WTC11 (cell line): ENCODE measurements at regions not wholly inside any gene's neighbourhood (a gene's known extent, or its start where the extent isn't known, plus 50 kb on each side); places are given as distances from the start of the nearest gene placed in this dataset.

ENCODE experiments used
- ATAC-seq: fragments of 200-7000 bp; cut with Tn5 transposase; 2 replicates; pipeline ENCODE4 v1.10.0; 2021; ENCODE audit warnings: mild to moderate bottlenecking, moderate library complexity
- CTCF ChIA-PET: fragments of 300-600 bp; sonication (Branson Sonifier 250); formaldehyde crosslinking; loops from one replicate; lab custom pipeline; 2021; ENCODE audit warnings: antibody characterized with exemption; lab: Charles Lee
- POLR2A ChIA-PET: fragments of 350-600 bp; sonication (Branson Sonifier 250); formaldehyde crosslinking; loops from one replicate; lab custom pipeline; 2021; ENCODE audit warnings: antibody characterized with exemption; lab: Charles Lee
- DNase-seq: peaks from one replicate; pipeline ENCODE4 v3.0.0; 2021; ENCODE audit warnings: low spot score
- H3K27ac Mint-ChIP-seq: 2 replicates; pipeline ENCODE4 v1.8.0; 2021; ENCODE audit warnings: mixed read lengths
- H3K27me3 Mint-ChIP-seq: 2 replicates; pipeline ENCODE4 v1.8.0; 2021; ENCODE audit warnings: low read depth, mild to moderate bottlenecking, moderate library complexity, mixed read lengths
- H3K36me3 Mint-ChIP-seq: 2 replicates; pipeline ENCODE4 v1.8.0; 2021; ENCODE audit warnings: mixed read lengths
- H3K4me1 Mint-ChIP-seq: 2 replicates; pipeline ENCODE4 v1.8.0; 2022; ENCODE audit warnings: mixed read lengths
- H3K4me3 Mint-ChIP-seq: 2 replicates; pipeline ENCODE4 v1.8.0; 2021; ENCODE audit warnings: mild to moderate bottlenecking, moderate library complexity, mixed read lengths
- H3K9me3 Mint-ChIP-seq: 2 replicates; pipeline ENCODE4 v1.8.0; 2021; ENCODE audit warnings: mixed read lengths
- ATF1 ChIP-seq: sonication (generic); formaldehyde crosslinking; IDR thresholded peaks from 2 replicates; pipeline ENCODE4 v1.8.1; 2023; ENCODE audit warnings: mild to moderate bottlenecking, moderate library complexity, missing genetic modification reagents
- ATF6 ChIP-seq: sonication (generic); formaldehyde crosslinking; IDR thresholded peaks from 2 replicates; pipeline ENCODE4 v1.8.1; 2023; ENCODE audit warnings: mild to moderate bottlenecking, missing genetic modification reagents
- FOXP1 ChIP-seq: sonication (generic); formaldehyde crosslinking; IDR thresholded peaks from 2 replicates; pipeline ENCODE4 v1.8.0; 2022; ENCODE audit warnings: missing genetic modification reagents, mild to moderate bottlenecking, moderate library complexity, borderline replicate concordance
- HMGA2 ChIP-seq: fragments of 250-450 bp; sonication (Bioruptor Pico); IDR thresholded peaks from 2 replicates; pipeline ENCODE4 v1.4.0; 2021; ENCODE audit warnings: mild to moderate bottlenecking, moderate library complexity
- MLX ChIP-seq: sonication (generic); formaldehyde crosslinking; IDR thresholded peaks from 2 replicates; pipeline ENCODE4 v1.8.1; 2023; ENCODE audit warnings: mild to moderate bottlenecking, missing genetic modification reagents, moderate library complexity
- MYBL2 ChIP-seq: sonication (generic); formaldehyde crosslinking; IDR thresholded peaks from 2 replicates; pipeline ENCODE4 v1.8.1; 2023; ENCODE audit warnings: mild to moderate bottlenecking, moderate library complexity, missing genetic modification reagents
- NFATC4 ChIP-seq: fragments of 250-450 bp; sonication (Bioruptor Pico); IDR thresholded peaks from 2 replicates; pipeline ENCODE4 v1.9.0; 2021; ENCODE audit warnings: mild to moderate bottlenecking
- SP1 ChIP-seq: sonication (generic); formaldehyde crosslinking; conservative IDR thresholded peaks from 2 replicates; pipeline ENCODE4 v1.8.1; 2022; ENCODE audit warnings: missing genetic modification reagents
- USF2 ChIP-seq: sonication (generic); formaldehyde crosslinking; IDR thresholded peaks from 2 replicates; pipeline ENCODE4 v1.8.1; 2023; ENCODE audit warnings: mild to moderate bottlenecking, missing genetic modification reagents, moderate library complexity
- ZNF416 ChIP-seq: fragments of 250-450 bp; sonication (Bioruptor Pico); IDR thresholded peaks from 2 replicates; pipeline ENCODE4 v1.9.0; 2021; ENCODE audit warnings: mild to moderate bottlenecking, inconsistent platforms
- ZSCAN18 ChIP-seq: fragments of 250-450 bp; sonication (Bioruptor Pico); IDR thresholded peaks from 2 replicates; pipeline ENCODE4 v2.1.2; 2022; ENCODE audit warnings: mild to moderate bottlenecking, moderate library complexity
- TF ChIP-seq, protein P1 (sequence below): sonication (generic); formaldehyde crosslinking; IDR thresholded peaks from 2 replicates; pipeline ENCODE4 v1.8.1; 2022; ENCODE audit warnings: low read depth, missing genetic modification reagents, borderline replicate concordance
- TF ChIP-seq, protein P2 (sequence below): sonication (generic); formaldehyde crosslinking; IDR thresholded peaks from 2 replicates; pipeline ENCODE4 v1.8.1; 2022; ENCODE audit warnings: mild to moderate bottlenecking, missing genetic modification reagents, moderate library complexity, borderline replicate concordance
- TF ChIP-seq, protein P3 (sequence below): sonication (generic); formaldehyde crosslinking; conservative IDR thresholded peaks from 2 replicates; pipeline ENCODE4 v1.8.1; 2023; ENCODE audit warnings: mild to moderate bottlenecking, low read depth, missing genetic modification reagents, moderate library complexity
- TF ChIP-seq, protein P4 (sequence below): fragments of 250-450 bp; sonication (Bioruptor Pico); IDR thresholded peaks from 2 replicates; pipeline ENCODE4 v1.9.0; 2021; ENCODE audit warnings: moderate library complexity, mild to moderate bottlenecking, inconsistent platforms, borderline replicate concordance

- ATAC-seq (no peak), DNase-seq (no peak)
- TF ChIP-seq MYBL2 (CRISPR knock-in tag): no peak
- TF ChIP-seq, protein P1, sequence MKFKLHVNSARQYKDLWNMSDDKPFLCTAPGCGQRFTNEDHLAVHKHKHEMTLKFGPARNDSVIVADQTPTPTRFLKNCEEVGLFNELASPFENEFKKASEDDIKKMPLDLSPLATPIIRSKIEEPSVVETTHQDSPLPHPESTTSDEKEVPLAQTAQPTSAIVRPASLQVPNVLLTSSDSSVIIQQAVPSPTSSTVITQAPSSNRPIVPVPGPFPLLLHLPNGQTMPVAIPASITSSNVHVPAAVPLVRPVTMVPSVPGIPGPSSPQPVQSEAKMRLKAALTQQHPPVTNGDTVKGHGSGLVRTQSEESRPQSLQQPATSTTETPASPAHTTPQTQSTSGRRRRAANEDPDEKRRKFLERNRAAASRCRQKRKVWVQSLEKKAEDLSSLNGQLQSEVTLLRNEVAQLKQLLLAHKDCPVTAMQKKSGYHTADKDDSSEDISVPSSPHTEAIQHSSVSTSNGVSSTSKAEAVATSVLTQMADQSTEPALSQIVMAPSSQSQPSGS (CRISPR knock-in tag): no peak
- no peak for TF ChIP-seq NFATC4 (CRISPR knock-in tag)
- TF ChIP-seq, protein P2, sequence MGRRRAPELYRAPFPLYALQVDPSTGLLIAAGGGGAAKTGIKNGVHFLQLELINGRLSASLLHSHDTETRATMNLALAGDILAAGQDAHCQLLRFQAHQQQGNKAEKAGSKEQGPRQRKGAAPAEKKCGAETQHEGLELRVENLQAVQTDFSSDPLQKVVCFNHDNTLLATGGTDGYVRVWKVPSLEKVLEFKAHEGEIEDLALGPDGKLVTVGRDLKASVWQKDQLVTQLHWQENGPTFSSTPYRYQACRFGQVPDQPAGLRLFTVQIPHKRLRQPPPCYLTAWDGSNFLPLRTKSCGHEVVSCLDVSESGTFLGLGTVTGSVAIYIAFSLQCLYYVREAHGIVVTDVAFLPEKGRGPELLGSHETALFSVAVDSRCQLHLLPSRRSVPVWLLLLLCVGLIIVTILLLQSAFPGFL: no peak
- TF ChIP-seq, all 79 proteins: peak for 0
- Mint-ChIP-seq H3K4me3 (no peak overlapping the region), H3K4me1 (peaks cover 9% of the 10 kb centered on the region), H3K36me3 (no peaks in the 10 kb centered on the region), H3K27ac (no peak overlapping the region), H3K9me3 (no peaks in the 10 kb centered on the region), H3K27me3 (no peaks in the 10 kb centered on the region)
- CTCF ChIA-PET: no interaction called here
- POLR2A ChIA-PET: no interaction called here
Measured at GRCh38 chr13:82088781-82089180, 1747.9 kb upstream of the SPRY2 start.

DNA sequence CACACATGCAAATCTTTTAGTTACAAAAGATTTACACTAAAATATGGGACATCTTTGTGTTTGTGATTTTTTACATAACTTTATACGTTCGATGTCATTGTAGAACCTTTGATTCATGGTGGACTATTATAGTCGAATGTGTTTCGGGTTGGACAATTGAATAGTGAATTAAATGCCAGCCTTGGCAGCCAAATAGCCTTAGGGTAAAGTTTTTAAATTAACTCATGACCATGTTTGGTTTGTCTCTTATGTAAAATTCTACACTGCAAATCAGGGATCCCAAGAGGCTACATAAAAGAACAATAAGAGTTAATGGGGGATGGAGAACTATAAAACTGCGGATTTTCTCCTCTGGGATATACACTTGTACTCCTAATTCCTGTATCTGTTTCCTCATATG, 1735.6 kb upstream of the SPRY2 start:
- no peaks in the 10 kb centered on the region for H3K36me3 Mint-ChIP-seq
- POLR2A ChIA-PET: no interaction called here
- ATAC-seq (no peak), DNase-seq (no peak)
- H3K9me3 Mint-ChIP-seq: no peaks in the 10 kb centered on the region
- TF ChIP-seq ZSCAN18 (CRISPR knock-in tag) (no peak), ZNF416 (CRISPR knock-in tag) (no peak), SP1 (CRISPR knock-in tag) (no peak), FOXP1 (CRISPR knock-in tag) (no peak), ATF6 (no peak), MLX (CRISPR knock-in tag) (no peak), HMGA2 (CRISPR knock-in tag) (no peak), USF2 (CRISPR knock-in tag) (no peak), ATF1 (CRISPR knock-in tag) (no peak)
- TF ChIP-seq, protein P3, sequence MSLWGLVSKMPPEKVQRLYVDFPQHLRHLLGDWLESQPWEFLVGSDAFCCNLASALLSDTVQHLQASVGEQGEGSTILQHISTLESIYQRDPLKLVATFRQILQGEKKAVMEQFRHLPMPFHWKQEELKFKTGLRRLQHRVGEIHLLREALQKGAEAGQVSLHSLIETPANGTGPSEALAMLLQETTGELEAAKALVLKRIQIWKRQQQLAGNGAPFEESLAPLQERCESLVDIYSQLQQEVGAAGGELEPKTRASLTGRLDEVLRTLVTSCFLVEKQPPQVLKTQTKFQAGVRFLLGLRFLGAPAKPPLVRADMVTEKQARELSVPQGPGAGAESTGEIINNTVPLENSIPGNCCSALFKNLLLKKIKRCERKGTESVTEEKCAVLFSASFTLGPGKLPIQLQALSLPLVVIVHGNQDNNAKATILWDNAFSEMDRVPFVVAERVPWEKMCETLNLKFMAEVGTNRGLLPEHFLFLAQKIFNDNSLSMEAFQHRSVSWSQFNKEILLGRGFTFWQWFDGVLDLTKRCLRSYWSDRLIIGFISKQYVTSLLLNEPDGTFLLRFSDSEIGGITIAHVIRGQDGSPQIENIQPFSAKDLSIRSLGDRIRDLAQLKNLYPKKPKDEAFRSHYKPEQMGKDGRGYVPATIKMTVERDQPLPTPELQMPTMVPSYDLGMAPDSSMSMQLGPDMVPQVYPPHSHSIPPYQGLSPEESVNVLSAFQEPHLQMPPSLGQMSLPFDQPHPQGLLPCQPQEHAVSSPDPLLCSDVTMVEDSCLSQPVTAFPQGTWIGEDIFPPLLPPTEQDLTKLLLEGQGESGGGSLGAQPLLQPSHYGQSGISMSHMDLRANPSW: no peak
- TF ChIP-seq, protein P4, sequence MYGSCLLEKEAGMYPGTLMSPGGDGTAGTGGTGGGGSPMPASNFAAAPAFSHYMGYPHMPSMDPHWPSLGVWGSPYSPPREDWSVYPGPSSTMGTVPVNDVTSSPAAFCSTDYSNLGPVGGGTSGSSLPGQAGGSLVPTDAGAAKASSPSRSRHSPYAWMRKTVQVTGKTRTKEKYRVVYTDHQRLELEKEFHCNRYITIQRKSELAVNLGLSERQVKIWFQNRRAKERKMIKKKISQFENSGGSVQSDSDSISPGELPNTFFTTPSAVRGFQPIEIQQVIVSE (CRISPR knock-in tag): no peak
- no peak overlapping the region for H3K27ac Mint-ChIP-seq
- no peaks in the 10 kb centered on the region for H3K27me3 Mint-ChIP-seq
- CTCF ChIA-PET: no interaction called here
- H3K4me3 Mint-ChIP-seq: no peak overlapping the region
- H3K4me1 Mint-ChIP-seq: peaks cover 22% of the 10 kb centered on the region
